Hematopoietic multipotent progenitor cell treated with erythropoietin and hydrocortisone succinate and interleukin-3 and kit ligand, for 8 days (in vitro differentiated cells): ENCODE measurements at regions not wholly inside any gene's neighbourhood (a gene's known extent, or its start where the extent isn't known, plus 50 kb on each side); places are given as distances from the start of the nearest gene placed in this dataset.
"Not testable (repeated sequence)": the region's sequence is repeated elsewhere in the genome, so short reads cannot be mapped to it uniquely, and the experiment has no call there.

Source experiments
- DNase-seq: peaks from one replicate; pipeline ENCODE4 v3.0.0-alpha.2; 2015

DNA sequence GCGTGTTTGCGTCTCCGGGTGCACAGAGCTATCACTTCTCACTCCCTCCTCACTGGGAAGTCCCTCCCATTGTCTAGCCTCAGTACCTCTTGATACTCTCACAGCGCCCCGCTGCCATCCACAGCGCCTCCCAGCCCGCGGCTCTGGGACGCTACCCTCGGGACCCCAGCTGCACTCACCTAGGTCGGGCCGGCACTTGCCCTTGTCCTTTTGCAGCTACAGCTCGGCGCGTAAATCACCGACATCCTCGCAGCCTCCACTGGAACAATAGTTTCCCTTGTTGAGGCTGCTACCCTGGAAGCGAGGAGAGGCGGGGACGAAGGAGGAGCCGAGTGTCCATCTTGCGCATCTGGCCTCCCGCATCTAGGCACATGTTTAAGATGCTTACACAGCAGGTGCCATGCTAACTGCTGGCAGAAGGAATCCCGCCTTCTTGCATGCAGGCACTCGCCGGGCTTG lies 269.5 kb upstream of the HSFY2 start:
- no peak for DNase-seq

DNA sequence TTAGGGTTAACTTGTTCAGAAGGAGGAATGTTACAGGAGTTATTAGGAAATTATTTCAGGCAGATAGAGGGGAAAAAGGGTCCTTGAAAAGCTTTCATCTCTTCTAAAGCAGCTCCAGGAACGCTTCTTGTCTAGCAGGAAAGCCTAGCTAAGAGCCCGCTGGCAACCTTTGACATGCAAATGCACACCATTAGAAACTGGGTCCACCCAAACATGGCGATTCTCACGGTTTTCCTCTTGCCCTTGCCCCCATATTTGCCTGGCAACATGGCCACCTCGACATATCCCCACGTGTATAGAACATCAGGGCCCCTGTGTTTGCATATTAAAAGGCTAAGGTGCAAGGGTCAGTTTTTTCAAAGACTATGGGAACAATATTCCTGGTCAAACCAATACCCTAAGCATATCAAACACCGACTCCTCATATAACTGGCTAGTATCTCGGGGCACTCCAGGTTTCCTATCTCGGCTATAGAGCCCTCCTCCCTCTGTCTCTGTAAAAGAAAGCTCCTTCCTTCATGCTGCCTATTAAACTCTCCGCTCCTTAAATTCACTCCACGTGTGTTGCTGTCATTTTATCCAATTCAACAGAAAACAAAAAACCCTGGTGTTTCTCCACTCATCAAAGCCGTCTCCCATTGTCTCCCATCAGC lies 268.9 kb upstream of the HSFY2 start:
- no peak for DNase-seq

DNA sequence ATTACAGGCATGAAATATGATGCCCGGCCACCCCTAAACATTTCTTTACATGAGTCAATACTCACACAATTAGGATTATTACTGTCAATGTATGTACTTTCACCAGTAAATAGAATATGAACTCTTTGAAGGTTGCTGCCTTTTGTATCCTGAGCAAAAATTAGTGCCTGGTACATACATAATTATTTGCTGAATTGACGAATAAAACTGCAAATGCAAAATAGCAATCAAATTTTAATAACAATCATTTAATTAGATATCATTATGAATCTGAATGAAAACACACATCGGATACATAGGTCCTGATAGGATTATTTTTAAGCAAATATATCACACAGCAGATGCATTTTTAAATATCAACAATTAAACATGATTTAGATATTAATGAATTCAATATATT lies 253.1 kb upstream of the HSFY2 start:
- DNase-seq = no peak

DNA sequence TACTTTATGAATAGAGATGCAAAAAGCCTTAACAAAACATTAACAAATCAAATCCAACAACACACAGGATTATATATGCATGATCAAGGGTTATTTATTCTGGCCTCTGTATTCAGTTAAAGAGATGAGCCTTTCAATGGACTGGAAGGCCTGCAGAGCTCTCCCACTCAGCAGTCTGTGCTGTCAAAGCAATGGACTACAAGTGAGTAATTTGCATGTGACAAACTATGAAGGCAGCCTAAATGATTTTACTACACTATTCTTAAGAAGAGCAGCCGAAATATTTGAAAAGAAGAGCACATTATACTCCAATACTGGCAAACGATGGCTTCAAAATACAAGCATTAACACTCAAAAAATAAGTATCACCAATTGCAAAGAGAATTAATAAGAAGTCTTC lies 250.4 kb upstream of the HSFY2 start:
- no peak for DNase-seq

DNA sequence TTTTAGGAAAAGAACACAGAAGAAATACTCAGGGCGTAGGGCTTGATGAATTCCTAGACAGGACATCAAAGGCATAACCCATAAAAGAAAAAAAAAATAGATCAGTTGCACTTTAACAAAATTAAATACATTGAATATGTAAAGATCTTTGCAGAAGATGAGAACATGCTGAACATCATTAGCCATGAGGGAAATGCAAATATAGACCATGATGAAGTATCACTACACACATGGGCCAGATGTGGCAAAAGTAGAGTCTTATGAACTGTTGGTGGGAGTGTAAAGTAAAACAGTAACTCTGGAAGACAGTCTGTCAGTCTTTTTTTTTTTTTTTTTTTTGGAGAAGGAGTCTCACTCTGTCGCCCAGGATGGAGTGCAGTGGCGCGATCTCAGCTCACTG lies 246.7 kb upstream of the HSFY2 start:
- no peak for DNase-seq

DNA sequence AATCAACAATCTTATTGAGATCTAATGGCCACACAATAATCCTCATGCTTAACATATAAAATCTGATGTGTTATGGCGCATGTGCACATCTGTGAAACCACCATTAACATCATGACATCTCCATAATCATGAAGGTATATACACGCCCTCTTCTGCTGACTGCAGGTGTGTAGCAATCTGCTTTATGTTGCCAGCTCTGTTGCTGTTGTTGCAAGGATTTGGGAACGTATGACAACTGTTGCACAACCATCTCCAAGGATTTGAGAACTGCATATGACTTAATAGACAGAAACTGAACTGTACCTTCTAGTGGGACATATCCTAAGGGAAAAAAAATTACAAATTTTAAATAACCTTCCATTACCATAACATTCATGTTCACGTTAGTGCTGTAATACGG lies 243.5 kb upstream of the HSFY2 start:
- no peak for DNase-seq

DNA sequence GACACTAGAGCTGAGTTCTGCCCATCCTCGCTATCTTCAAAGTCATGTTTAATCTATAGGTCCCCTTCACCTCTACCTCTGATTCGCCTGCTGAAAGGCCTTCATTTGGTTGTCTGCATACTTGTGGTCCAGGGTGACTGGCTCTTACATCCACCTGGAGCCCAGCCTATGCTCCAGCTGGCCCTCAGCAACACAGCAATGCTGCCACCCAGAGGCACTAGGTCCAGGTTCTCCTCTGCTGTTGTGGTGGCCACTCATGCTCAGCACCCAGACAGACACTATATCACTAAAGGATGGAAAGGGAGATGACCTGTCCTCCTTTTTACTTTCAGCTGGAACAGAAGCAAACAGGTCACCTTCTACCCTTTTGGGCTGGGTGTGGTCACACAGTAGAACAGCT lies 242.3 kb upstream of the HSFY2 start:
- peak; percentile 20 for DNase-seq

DNA sequence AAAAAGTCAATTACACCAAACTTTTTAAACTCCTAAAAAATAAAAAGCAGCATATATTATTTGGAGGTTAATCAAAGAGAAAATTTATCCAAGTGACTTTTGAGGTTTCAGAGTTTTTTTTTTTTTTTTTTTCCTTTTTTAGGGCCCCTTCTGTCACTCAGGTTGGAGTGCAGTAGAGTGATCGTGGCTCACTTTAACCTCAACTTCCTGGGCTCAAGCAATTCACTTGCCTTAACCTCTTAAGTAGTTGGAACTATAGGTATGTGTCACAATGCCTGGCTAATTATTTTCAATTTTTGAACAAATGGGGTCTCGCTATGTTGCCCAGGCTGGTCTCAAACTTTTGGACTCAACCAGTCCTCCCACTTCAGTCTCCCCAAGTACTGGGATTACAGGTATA lies 241.7 kb upstream of the HSFY2 start:
- no peak for DNase-seq

DNA sequence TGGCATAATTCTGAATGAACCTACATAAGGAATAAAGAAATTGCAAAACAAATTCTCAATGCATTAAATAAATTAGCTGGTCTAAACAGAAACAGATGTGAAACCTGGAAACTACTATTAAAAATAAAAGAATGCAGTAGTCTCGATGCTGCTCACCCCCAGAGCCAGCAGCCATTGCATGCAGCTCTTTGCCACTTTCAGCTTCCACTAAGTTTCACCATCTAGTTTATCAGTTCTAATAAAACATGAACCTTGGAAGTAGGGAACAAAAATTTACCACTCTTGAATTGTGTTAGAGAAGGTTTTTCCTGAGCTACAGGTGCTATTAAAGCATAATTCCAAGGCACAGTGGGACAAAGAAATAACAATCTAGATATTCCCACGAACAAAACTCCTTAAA lies 239.4 kb upstream of the HSFY2 start:
- no peak for DNase-seq

DNA sequence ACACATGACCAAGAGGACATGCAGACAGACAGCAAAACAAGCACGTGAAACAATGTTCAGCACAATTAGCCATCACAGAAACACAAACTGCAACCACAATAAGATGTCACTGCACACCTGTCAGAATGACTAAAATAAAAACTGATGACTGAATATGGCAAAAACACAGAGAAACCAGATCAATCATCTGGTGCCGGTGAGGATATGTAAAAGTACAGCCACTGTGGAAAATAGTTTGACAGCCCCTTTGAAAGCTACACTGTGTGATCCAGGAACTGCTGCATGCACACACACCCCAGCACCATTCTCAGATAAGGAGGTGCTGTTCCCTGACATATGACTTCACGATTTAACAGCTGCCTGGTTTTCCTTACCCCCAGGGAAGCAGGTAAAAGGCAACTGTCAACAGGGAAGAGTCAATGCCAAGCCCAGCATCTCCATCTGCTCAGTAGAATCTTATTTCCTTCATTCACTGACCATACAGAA lies 238.1 kb upstream of the HSFY2 start:
- DNase-seq = no peak

DNA sequence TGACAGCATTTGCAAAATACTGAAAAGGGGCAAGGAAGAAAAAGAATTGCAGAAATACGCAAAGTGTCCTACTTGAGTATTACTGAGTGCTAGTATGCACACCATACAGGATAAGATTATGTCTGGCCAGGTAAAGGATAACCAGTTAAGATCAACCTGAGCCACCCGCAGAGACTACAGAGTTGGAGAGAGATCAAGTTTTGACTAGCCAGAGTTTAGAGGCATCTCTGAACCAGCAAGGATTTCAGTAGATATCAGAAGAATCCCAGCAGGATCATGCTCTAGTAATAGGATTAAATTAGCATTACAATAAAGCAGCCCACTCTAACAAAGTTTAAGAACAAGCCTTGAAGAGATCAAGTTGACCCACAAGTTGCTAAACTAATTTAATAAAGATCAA lies 232.7 kb upstream of the HSFY2 start:
- DNase-seq = no peak

DNA sequence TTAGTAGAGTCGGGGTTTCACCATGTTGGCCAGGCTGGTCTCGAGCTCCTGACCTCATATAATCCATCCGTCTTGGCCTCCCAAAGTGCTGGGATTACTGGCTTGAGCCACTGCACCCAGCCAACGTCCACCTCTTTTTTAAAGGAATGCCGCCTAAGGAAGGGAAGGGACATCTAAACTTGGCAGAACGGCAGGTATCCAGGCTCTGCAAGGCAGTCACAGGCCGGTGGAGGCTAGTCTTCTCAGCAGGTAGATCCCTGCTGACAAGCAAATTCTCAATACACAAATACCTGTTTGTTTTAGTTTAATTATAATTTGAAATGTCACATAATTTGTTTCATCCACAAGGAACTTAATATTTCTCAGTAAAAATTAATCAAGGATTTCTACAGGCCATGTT lies 232.0 kb upstream of the HSFY2 start:
- DNase-seq = no peak

DNA sequence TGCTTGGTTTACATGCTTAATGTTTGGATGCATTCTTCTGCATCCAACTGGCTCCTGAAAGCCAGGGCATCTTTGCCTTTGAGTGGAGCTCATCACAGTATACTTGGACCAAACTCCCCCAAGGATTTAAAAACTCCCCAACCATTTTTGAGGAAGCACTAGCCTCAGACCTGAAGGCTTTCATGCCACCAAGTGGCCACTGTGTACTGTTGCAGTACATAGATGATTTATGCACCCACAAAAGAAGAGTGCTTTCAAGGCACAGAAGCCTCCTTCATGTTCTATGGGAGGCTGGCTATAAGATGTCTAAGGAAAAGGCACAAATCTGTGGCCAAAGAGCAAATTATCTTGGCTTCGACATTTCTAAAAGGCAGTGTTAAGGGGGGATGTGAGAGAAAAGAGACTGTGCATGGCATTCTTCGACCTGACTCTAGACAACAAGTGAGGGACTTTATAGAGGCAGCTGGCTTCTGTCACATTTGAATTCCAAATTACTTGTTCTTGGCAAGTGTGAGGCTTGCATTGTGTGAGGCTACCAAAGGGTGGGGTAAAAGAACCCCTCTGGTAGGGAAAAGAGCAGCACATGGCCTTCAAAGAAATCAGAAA lies 224.2 kb upstream of the HSFY2 start:
- DNase-seq = peak; percentile 2

DNA sequence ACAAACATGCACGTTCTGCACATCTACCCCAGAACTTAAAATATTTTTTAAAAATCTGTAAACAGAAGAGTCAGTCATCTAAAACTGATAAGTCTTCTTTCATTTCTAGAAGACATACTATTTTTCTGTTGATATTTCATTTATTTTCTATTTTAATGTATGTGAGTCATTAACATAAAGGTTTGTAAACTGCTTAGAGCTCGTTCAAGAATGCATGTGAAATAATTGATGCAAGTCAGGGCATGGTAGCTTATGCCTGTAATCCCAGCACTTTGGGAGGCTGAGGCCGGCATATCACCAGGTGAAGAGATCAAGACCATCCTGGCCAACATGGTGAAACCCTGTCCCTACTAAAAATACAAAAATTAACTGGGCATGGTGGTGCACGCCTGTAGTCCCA lies 219.9 kb upstream of the HSFY2 start:
- DNase-seq = no peak

DNA sequence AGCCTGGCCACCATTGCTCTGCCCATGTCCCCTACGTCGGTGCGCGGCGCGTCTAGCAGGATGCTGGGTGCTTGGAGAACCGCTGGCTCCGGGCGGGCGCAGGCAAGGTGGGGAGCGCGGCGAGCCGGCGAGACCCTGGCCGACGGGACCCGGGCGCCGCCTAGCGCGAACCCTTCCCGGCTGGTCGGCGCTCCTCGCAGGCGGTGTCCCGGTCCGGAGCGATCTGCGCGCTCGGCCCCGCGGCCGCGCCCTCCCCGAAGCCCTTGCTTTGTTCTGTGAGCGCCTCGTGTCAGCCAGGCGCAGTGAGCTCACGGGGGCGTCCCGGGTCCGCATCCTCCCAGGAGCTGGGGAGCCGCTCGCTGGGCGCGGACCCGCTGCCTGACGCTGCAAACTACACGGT lies 219.1 kb upstream of the HSFY2 start:
- DNase-seq = not testable (repeated sequence)

DNA sequence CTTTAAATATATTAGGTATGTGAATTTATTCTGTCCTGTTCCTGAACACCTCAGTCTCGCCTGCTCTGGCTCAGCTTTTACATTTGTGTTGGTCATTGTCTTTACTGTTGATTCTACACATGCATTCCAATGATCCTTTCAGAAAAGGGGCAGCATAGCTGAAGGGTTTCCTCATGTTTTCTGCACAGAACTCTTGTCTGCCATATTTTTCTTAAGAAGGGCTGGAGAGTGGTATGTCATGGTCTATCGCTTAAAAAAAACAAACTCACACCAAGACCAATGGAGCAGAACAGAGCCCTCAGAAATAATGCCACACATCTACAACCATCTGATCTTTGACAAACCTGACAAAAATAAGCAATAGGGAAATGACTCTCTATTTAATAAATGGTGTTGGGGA lies 215.8 kb upstream of the HSFY2 start:
- DNase-seq = no peak

DNA sequence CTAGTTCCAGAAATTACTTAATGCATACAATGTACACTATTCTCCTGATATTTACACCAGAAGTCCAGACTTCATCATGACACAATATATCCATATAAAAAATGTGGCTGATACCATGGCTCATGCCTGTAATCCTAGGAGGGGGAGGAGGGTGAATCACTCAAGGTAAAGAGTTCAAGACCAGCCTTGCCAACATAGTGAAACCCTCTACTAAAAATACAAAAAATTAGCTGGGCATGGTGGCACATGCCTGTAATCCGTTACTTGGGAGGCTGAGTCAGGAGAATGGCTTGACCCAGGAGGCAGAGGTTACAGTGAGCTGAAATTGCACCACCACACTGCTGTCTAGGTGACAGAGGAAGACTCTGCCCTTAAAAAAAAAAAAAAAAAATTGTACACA lies 192.5 kb upstream of the HSFY2 start:
- DNase-seq = no peak

DNA sequence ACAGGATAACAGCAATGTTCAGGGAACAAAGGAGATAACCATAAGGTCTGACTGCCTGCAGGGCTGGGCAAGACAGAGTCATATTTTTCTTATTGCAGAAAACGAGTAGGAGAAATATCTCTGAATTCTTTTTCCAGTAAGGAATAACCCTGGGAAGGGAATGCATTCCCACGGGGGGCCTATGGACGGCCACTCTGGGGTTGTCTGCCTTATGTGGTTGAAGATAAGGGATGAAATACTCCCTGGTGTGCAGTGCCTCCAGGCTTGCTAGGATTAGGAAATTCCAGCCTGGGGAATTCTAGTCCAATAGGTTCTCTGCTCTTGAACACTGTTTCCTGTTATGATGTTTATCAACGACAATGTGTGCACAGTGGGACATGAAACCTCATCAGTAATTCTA lies 185.3 kb upstream of the HSFY2 start:
- no peak for DNase-seq

DNA sequence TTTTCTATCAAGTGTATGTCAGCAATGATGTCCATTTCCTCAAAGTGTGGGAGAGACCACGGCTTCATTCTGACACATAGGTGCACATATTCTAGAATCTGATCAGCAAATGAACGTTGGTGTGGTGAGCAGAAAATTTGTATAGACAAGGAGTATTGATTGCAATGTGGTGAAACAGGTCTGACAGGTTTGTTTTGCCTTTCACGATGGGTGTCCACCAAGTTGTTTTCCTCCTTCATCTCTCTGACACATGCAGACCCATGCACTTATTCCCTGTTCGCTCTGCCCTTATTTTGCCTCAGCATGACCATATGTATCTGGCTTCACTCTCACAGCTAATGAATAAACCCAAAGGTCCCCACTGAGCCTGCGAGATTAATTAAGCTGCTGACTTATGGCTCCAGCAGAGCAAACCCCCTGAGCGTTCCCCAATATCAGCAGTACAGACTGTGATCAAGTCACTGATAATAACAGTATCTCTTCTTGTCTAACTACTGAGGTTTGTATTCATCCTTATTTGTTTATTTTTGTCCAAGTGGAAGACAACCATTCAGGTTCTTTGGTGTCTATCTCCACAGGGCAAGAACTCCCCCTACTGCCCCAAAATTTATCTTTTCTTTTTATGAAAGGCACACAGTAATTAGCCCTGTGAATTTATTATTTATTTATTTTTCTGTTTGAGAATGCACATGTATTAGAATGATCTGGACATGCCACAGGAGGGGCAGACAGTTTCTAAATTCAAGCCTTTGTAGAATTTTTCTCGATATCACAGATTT lies 178.3 kb upstream of the HSFY2 start:
- no peak for DNase-seq

DNA sequence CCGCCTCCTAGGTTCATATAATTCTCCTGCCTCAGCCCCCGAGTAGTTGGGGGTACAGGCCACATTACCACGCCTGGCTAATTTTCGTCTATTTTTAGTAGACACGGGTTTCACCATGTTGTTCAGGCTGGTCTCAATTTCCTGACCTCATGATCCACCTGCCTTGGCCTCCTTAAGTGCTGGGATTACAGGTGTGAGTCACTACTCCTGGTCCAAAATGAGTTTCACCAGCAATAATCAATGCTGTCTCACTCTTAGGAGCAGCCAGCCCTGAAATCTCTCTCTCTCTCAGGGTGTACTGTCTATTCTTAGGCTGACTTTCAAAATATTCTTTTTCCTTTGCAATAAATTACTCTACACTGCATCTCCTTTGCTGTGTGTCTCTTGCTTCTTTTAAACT lies 177.5 kb upstream of the HSFY2 start:
- no peak for DNase-seq

DNA sequence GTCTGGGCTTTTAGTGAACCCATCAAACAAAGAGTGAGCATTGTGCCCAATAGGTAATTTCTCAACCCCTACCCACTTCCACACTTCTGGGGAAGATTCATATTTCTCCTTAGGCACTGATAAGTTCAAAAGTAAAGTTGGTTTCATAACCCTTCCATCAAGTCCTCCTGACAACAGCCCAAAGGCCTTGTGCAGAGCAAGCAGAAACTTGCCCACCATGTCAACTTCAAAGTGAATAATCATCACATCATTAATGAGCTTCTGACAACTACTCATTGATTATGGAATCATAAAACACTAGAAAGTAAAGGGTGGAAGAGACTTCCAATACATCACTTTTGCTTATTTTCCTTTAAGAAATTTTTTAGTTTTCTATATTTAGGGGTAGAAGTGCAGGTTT lies 163.3 kb upstream of the HSFY2 start:
- no peak for DNase-seq

DNA sequence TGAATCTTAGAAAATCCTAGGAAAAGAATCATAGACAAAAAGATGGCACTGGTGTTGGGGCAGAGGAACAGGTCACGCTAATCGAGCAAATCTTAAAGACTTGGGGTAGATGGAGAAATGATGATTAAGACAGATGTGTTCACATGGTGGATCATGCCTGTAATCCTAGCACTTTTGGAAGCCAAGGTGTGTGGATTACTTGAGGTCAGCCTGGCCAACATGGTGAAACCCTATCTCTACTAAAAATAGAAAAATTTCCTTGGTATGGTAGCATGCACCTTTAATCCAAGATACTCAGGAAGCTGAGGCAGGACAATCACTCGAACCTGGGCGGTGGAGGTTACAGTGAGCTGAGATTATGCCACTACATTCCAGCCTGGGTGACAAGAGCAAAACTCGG lies 145.7 kb upstream of the HSFY2 start:
- no peak for DNase-seq

DNA sequence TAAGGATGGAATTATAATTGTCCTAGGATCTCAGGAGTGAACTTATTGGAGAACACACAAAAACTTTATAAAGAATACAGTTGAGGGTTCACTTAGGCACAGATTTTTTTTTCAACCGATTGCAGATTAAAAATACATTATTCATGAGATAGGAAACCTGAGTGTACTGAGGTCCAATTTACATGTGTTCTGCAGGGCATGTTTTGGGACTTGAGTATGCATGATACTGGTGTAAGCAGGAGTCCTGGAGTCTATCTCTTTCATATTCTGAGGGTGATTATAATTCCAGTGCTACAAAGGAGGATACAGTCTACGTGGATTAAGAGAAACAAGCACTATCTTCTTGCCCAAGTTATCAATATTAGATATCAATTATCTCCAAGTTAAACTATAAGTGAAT lies 139.3 kb upstream of the HSFY2 start:
- no peak for DNase-seq

DNA sequence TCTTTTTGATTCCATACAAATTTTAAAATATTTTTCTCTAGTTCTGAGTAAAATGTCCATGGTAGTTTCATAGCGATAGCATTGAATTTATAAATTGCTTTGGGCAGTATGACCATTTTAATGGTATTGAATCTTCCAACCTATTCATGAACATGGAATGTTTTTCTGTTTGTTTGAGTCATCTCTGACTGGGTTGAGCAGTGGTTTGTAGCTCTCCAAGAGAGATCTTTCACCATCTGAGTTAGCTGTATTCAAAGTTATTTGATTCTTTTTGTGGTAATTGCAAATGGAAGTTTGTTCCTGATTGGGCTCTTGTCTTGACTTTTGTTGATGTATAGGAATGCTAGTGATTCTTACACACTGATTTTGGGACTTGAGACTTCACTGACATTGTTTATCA lies 136.3 kb upstream of the HSFY2 start:
- no peak for DNase-seq
